Stimulated activated CD8-positive, alpha-beta memory T cell treated with anti-CD3 and anti-CD28 coated beads, Interleukin-7, amount 100 ng/mL, for 48 hours (primary cell): ENCODE measurements at regions not wholly inside any gene's neighbourhood (a gene's known extent, or its start where the extent isn't known, plus 50 kb on each side); places are given as distances from the start of the nearest gene placed in this dataset.
A peak's percentile ranks its signal among the peaks of the same experiment; 100 is the strongest.
"Not testable (repeated sequence)": the region's sequence is repeated elsewhere in the genome, so short reads cannot be mapped to it uniquely, and the experiment has no call there.

Source experiments
- DNase-seq, 2 donors: peaks; one replicate each; pipeline ENCODE4 v3.0.0-alpha.2; 2020; ENCODE audit warnings: low read depth in 1 of 2; ENCODE audit errors: extremely low read depth in 1 of 2

GRCh38 chr3:8296461-8296860, 205.2 kb upstream of the LMCD1 start:
- no peak for DNase-seq

GRCh38 chr3:8298021-8298954, 203.3 kb upstream of the LMCD1 start:
- no peak for DNase-seq

DNA sequence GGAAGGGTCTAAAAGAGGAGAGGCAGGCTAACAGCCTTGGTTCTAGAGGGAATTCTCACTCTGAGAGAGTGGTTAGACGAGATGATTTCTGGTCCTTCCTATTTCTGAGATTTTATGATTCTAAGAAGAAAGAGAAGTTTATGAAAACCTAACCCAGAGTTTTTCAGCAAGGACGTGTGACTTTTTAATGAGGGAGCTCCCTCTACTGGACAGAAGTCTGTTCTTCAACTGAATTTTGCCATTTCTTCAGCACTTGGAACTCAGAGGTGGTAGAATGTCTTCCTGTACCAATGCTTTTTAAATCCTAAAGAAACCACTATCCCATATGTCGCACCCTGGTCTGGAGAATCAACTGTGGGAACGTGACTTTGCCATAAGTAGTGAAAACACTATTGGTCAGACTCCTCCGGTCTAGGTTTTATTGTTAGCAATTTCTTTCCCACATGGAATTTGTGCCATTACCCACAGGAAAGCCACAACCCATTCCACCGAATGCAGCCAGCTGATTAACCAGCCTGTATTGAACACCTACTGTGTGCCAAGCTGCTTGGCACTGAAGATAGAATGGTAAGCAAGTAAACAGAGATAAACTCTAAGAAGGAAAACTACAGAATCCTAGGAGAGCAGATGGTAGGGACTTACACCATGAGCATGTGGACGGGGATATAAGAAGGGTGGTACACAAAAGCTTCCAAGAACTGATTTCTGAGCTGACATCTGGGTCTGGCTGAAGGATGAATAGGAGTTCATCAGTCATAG, 199.5 kb upstream of the LMCD1 start:
- DNase-seq = no peak

GRCh38 chr3:8303466-8303865, 198.2 kb upstream of the LMCD1 start:
- DNase-seq = no peak

- no peak for DNase-seq
Observed at GRCh38 chr3:8305371-8305770, 196.3 kb upstream of the LMCD1 start.

DNA sequence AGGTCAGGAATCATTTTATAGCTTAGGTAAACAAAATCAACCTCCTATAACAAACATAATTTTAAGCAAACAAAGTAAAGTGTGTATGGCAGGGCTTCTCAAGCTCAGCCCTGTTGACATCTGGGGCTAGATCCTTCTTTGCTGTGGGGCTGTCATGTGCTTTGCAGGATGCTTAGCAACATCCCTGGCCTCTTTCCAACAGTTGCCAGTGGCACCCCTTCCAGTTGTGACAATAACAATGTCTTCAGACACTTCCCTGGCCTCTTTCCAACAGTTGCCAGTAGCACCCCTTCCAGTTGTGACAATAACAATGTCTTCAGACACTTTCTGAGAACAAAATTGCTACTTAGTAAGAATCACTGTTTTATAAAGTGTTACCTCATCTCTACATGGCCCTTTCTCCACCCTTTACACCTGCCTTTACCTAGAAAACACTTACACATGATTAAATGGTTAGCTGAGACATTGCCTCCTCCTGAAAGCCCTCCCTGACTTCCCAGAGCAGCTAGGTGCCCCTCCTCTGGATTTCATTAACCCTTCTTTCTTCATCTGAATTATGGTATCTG, 194.0 kb upstream of the LMCD1 start:
- DNase-seq = no peak

GRCh38 chr3:8311321-8311720, 190.3 kb upstream of the LMCD1 start:
- no peak for DNase-seq

DNA sequence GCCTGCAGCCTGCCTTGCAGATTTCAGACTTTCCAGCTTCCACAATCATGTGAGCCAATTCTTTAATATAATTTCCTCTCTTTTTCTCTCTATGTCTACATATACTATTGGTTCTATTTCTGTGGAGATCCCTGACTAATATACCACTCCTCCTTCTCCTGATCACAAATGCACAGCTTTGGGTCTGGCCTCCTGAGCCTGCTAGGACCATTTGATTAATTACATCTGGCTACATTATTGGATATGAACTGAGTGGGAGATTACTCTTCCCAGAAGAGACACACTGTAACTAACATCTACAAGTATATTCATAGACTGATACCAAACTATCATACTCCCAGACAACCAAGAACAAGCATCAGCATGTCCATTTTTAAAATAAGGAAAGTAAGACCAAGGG, 188.9 kb upstream of the LMCD1 start:
- DNase-seq = no peak

- DNase-seq = no peak
Observed at GRCh38 chr3:8313560-8314267, 187.9 kb upstream of the LMCD1 start.

GRCh38 chr3:8315526-8315925, 186.1 kb upstream of the LMCD1 start:
- not testable (repeated sequence) for DNase-seq

- DNase-seq = no peak
Observed at GRCh38 chr3:8317661-8318649, 183.7 kb upstream of the LMCD1 start.

DNA sequence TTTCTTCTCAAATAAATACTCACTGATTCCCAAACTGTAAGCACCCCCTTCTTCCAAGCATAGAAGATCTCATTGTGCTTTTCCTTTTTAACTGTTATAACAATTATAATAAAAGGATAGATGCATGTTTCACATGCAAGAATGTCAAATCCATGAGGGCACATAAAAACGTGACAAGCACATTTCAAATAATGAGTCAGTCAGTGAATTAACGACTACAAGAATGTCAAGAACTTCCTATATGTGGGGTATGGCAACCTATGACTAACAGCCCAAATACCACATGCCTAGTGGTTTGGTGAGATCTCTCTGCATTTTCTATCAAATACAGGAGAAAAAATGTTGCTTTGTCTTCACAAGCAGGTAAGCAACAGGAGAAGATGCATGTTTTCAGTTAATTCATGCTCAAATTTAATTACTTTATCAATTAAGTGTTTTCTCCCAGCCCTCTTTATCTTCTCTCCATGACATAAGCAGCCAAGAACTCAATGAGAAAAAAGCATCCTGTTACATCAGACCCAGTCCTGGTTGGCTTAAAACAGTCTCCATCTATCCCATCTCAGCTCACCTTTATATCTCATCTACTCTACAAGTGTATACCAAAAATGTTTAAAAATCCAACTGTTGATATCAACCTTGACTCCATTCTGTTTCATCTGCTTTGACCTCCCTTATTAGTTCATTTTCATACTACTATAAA, 181.5 kb upstream of the LMCD1 start:
- no peak for DNase-seq

- DNase-seq = no peak
Observed at GRCh38 chr3:8320711-8321458, 180.7 kb upstream of the LMCD1 start.

DNA sequence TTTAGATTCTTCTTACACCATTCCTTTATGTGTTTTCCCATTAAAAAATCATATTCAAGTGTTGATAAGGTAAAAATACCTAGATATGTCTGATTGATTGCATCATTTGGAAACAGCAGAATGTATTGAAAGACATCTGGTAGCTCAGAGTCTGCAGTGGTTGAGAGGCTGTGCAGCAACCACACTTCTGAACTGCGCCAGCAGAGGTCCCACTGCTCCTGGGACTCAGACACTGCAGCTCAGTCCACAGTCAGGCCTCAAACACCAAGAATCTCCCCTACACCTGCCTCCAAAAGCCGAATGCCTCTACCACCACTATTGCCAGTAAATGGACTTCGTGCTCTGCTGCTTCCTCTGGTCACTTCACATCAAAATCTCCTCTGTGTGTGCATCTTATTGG, 176.9 kb upstream of the LMCD1 start:
- DNase-seq = peak in 1 of 2 donors; percentile 11

DNA sequence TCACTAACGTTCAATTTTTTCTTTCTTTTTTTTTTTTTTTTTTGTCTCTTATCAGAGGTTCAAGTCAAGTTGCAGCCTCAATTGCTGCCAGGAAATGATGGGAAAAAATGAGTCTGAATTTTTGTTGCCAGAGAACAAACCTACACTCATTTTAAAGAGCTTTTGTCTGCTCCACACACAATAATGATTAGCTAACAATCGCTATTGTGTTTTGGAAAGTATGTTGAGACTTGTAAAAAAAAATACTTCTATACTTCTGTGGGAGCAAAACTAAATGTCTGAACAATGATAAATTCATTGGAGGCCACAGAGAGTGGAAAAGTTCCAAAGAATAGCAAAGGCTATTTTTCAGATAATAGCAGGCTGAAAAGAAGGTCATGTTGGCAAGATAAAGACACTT, 176.3 kb upstream of the LMCD1 start:
- DNase-seq = no peak

DNA sequence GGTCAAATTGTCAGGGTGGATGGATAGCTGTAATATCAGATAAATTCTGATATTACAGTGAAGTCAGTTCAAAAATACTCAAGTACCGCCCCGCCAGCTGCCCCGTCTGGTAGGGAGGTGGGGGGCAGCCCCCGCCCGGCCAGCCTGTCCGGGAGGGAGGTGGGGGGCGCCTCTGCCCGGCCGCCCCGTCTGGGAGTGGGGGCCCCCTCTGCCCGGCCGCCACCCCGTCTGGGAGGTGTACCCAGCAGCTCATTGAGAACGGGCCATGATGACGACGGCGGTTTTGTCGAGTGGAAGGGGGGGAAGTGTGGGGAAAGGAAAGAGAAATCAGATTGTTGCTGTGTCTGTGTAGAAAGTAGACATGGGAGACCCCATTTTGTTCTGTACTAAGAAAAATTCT, 175.8 kb upstream of the LMCD1 start:
- not testable (repeated sequence) for DNase-seq

- DNase-seq = no peak
Observed at GRCh38 chr3:8327739-8328138, 173.9 kb upstream of the LMCD1 start.

- no peak for DNase-seq
Observed at GRCh38 chr3:8328967-8329366, 172.7 kb upstream of the LMCD1 start.

GRCh38 chr3:8329598-8329997, 172.0 kb upstream of the LMCD1 start:
- no peak for DNase-seq
